ENCODE measurements at regions not wholly inside any gene's neighbourhood (a gene's known extent, or its start where the extent isn't known, plus 50 kb on each side); places are given as distances from the start of the nearest gene placed in this dataset.

- TF ChIP-seq CTCF (IDR thresholded peaks at IDR 0.05) = no peak
- no peak for TF ChIP-seq POLR2AphosphoS5 (IDR thresholded peaks at IDR 0.05; ENCODE audit: insufficient read depth in 1 of 2, low read depth in 1 of 2)
- no peak for TF ChIP-seq POLR2A (IDR thresholded peaks at IDR 0.05)
Measured at GRCh38 chr7:17524746-17525145, 226.3 kb downstream of the AHR start.

Measured in vagina (tissue), 2 donors.